ENCODE measurements at regions not wholly inside any gene's neighbourhood (a gene's known extent, or its start where the extent isn't known, plus 50 kb on each side); places are given as distances from the start of the nearest gene placed in this dataset.

- Histone ChIP-seq H2BK120ac (ENCODE audit: low read depth, low read length) (no peak overlapping the region), H3K79me1 (ENCODE audit: low read depth in 1 of 2, low read length in 2 of 2) (no peaks in the 10 kb centered on the region), H3K18ac (ENCODE audit: low read depth, low read length) (no peak overlapping the region), H3K9me3 (ENCODE audit: control insufficient read depth, insufficient read depth, low read length) (no peaks in the 10 kb centered on the region), H4K8ac (ENCODE audit: low read depth in 2 of 2, low read length in 2 of 2) (no peak overlapping the region), H3K23ac (ENCODE audit: low read depth, low read length) (no peak overlapping the region), H4K91ac (ENCODE audit: insufficient read depth, low read depth, low read length) (no peak overlapping the region), H3K14ac (replicated peaks; ENCODE audit: low read depth, low read length) (no peak overlapping the region), H2AK5ac (ENCODE audit: low read depth, low read length) (no peak overlapping the region), H4K20me1 (ENCODE audit: insufficient read depth, low read length) (no peaks in the 10 kb centered on the region), H3K9me1 (ENCODE audit: insufficient read depth, low read length) (no peaks in the 10 kb centered on the region), H3K4me3 (ENCODE audit: insufficient read depth, low read depth, low read length) (no peak overlapping the region), H3K36me3 (ENCODE audit: control insufficient read depth, insufficient read depth, low read length) (no peaks in the 10 kb centered on the region), H3K9ac (ENCODE audit: low read depth, low read length) (no peak overlapping the region), H3K27me3 (ENCODE audit: control insufficient read depth, insufficient read depth, low read length) (peaks cover 6% of the 10 kb centered on the region; the same call in 1 of the 2 replicates), H2AFZ (replicated peaks; ENCODE audit: low read length, poor library complexity) (no peak overlapping the region), H3K56ac (ENCODE audit: extremely low read depth, insufficient read depth, low read length) (no peak overlapping the region), H3K4me2 (ENCODE audit: low read depth, low read length) (no peak overlapping the region), H3K4me1 (ENCODE audit: control insufficient read depth, insufficient read depth, low read length) (no peaks in the 10 kb centered on the region), H4K5ac (ENCODE audit: low read depth, low read length) (no peak overlapping the region), H2BK5ac (ENCODE audit: low read depth, low read length, poor library complexity, severe bottlenecking) (no peak overlapping the region), H3K27ac (ENCODE audit: insufficient read depth, low read length) (no peak overlapping the region), H2BK20ac (ENCODE audit: low read depth, low read length) (no peak overlapping the region), H2BK15ac (ENCODE audit: low read depth, low read length) (no peak overlapping the region), H3K4ac (ENCODE audit: low read depth, low read length) (no peak overlapping the region), H2AK9ac (replicated peaks; ENCODE audit: low read depth, low read length, poor library complexity) (no peak overlapping the region)
- no TSS peak for BruUV-seq (replicated peaks)
- TF ChIP-seq USF2 (IDR thresholded peaks at IDR 0.05; ENCODE audit: low read depth, low read length) (no peak), SMC3 (IDR thresholded peaks at IDR 0.05; ENCODE audit: low read depth, low read length) (no peak), ELK1 (IDR thresholded peaks at IDR 0.05; ENCODE audit: borderline replicate concordance, low read depth, low read length) (no peak), FOS (IDR thresholded peaks at IDR 0.05; ENCODE audit: low read depth, low read length) (no peak), CHD1 (IDR thresholded peaks at IDR 0.05; ENCODE audit: low read depth, low read length) (no peak), CEBPB (IDR thresholded peaks at IDR 0.05; ENCODE audit: low read depth, low read length) (no peak), POLR2A (IDR thresholded peaks at IDR 0.05; ENCODE audit: low read depth, low read length) (no peak), MAZ (IDR thresholded peaks at IDR 0.05; ENCODE audit: borderline replicate concordance, low read depth, low read length) (no peak), RCOR1 (IDR thresholded peaks at IDR 0.05; ENCODE audit: insufficient replicate concordance, low read length) (no peak), MXI1 (IDR thresholded peaks at IDR 0.05; ENCODE audit: borderline replicate concordance, low read depth, low read length) (no peak), NFE2L2 (IDR thresholded peaks at IDR 0.05; ENCODE audit: low read depth, low read length) (no peak), MAFK (IDR thresholded peaks at IDR 0.05; ENCODE audit: low read depth, low read length) (no peak)
- dilution Hi-C loops (cut with HindIII; ENCODE audit: low sequenced_read_pairs, unreplicated experiment): no loop called here
- in situ Hi-C loops (cut with MboI; ENCODE audit: low sequenced_read_pairs): no loop called here
- intact Hi-C loops (cut with micrococcal nuclease): no loop called here
- no peak for DNase-seq
- CTCF ChIA-PET: no interaction called here
- POLR2A ChIA-PET (ENCODE audit: unreplicated experiment): no interaction called here
- ATAC-seq (ENCODE audit: low read depth): no peak
These were observed 85.8 kb upstream of the NECTIN1 start for GRCh38 chr11:119814766-119815165.

All from IMR-90 (cell line).